ENCODE measurements at regions not wholly inside any gene's neighbourhood (a gene's known extent, or its start where the extent isn't known, plus 50 kb on each side); places are given as distances from the start of the nearest gene placed in this dataset.
"Not testable (repeated sequence)": the region's sequence is repeated elsewhere in the genome, so short reads cannot be mapped to it uniquely, and the experiment has no call there.

- no peak for DNase-seq
These were observed 949.7 kb upstream of the SLITRK1 start for GRCh38 chr13:84831666-84832657.

GRCh38 chr13:84823528-84823927 lies 941.3 kb upstream of the SLITRK1 start:
- no peak for DNase-seq

GRCh38 chr13:84821261-84821660 lies 939.0 kb upstream of the SLITRK1 start:
- DNase-seq = no peak

GRCh38 chr13:84816567-84817105 lies 934.4 kb upstream of the SLITRK1 start:
- no peak for DNase-seq

GRCh38 chr13:84812789-84813188 lies 930.5 kb upstream of the SLITRK1 start:
- no peak for DNase-seq

- no peak for DNase-seq
These were observed 929.8 kb upstream of the SLITRK1 start for GRCh38 chr13:84812078-84812477.

- no peak for DNase-seq
These were observed 928.5 kb upstream of the SLITRK1 start for GRCh38 chr13:84810781-84811180.

GRCh38 chr13:84802073-84802472 lies 919.8 kb upstream of the SLITRK1 start:
- DNase-seq = no peak

GRCh38 chr13:84784443-84785153 lies 902.3 kb upstream of the SLITRK1 start:
- DNase-seq = no peak

- DNase-seq = no peak
These were observed 895.0 kb upstream of the SLITRK1 start for GRCh38 chr13:84777316-84777715.

GRCh38 chr13:84776593-84776992 lies 894.3 kb upstream of the SLITRK1 start:
- no peak for DNase-seq

GRCh38 chr13:84775920-84776319 lies 893.6 kb upstream of the SLITRK1 start:
- not testable (repeated sequence) for DNase-seq

GRCh38 chr13:84774111-84774510 lies 891.8 kb upstream of the SLITRK1 start:
- DNase-seq = no peak

GRCh38 chr13:84760956-84761355 lies 878.7 kb upstream of the SLITRK1 start:
- no peak for DNase-seq

GRCh38 chr13:84749126-84749525 lies 866.9 kb upstream of the SLITRK1 start:
- no peak for DNase-seq

- DNase-seq = no peak
These were observed 862.8 kb upstream of the SLITRK1 start for GRCh38 chr13:84745051-84745551.

GRCh38 chr13:84744203-84744602 lies 861.9 kb upstream of the SLITRK1 start:
- DNase-seq = no peak

GRCh38 chr13:84741253-84741652 lies 859.0 kb upstream of the SLITRK1 start:
- no peak for DNase-seq

- no peak for DNase-seq
These were observed 856.7 kb upstream of the SLITRK1 start for GRCh38 chr13:84739021-84739420.

GRCh38 chr13:84737661-84738060 lies 855.4 kb upstream of the SLITRK1 start:
- DNase-seq = no peak

GRCh38 chr13:84730376-84730775 lies 848.1 kb upstream of the SLITRK1 start:
- DNase-seq = no peak

- DNase-seq = no peak
These were observed 823.9 kb upstream of the SLITRK1 start for GRCh38 chr13:84705982-84706710.

GRCh38 chr13:84702174-84702573 lies 819.9 kb upstream of the SLITRK1 start:
- DNase-seq = no peak

Data from SHP77 (cell line).